GM12874 (cell line): ENCODE measurements at regions not wholly inside any gene's neighbourhood (a gene's known extent, or its start where the extent isn't known, plus 50 kb on each side); places are given as distances from the start of the nearest gene placed in this dataset.

Experiments used
- CTCF ChIP-seq: IDR thresholded peaks from 2 replicates; pipeline ENCODE4 v1.5.1; 2011; ENCODE audit warnings: low read depth, mild to moderate bottlenecking, control low read depth, low read length, moderate library complexity; ENCODE audit not compliant: insufficient read depth

GRCh38 chr4:153970169-153970568, 181.3 kb upstream of the SFRP2 start:
- TF ChIP-seq CTCF: no peak

GRCh38 chr4:153969542-153969941, 180.7 kb upstream of the SFRP2 start:
- no peak for TF ChIP-seq CTCF

GRCh38 chr4:153966641-153967040, 177.8 kb upstream of the SFRP2 start:
- TF ChIP-seq CTCF: no peak

GRCh38 chr4:153963216-153963615, 174.3 kb upstream of the SFRP2 start:
- TF ChIP-seq CTCF: no peak

GRCh38 chr4:153962311-153963039, 173.6 kb upstream of the SFRP2 start:
- no peak for TF ChIP-seq CTCF

- no peak for TF ChIP-seq CTCF
These were observed 166.4 kb upstream of the SFRP2 start for GRCh38 chr4:153955327-153955726.

- no peak for TF ChIP-seq CTCF
These were observed 165.8 kb upstream of the SFRP2 start for GRCh38 chr4:153954654-153955053.
